ENCODE measurements at regions not wholly inside any gene's neighbourhood (a gene's known extent, or its start where the extent isn't known, plus 50 kb on each side); places are given as distances from the start of the nearest gene placed in this dataset.
A peak's percentile ranks its signal among the peaks of the same experiment; 100 is the strongest.

DNA sequence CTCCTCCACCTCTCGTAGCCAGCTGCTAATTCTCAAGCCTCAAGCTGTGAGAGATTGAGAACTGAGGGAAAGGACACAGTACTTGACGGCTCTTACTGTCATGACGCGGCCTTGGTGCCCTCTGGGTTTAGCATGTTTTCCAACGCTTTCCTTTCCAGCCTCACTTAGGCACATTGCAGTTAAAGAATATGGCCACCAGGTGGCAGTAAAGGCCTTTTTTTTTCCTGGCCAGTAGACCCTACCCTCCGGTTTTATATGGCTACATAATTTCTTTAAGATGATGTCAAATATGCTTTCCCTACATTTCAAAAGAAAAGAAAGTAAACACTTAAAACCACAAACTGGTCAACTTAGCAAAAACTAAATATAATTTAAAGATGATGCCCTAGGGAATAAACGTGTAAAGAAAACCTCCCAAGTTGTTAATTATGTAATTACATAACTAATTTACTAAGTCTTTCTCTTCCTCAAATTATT lies 56.8 kb upstream of the PRDX6 start:
- peak; percentile 80 to 81 for DNase-seq (ENCODE audit: low read depth in 2 of 2)

DNA sequence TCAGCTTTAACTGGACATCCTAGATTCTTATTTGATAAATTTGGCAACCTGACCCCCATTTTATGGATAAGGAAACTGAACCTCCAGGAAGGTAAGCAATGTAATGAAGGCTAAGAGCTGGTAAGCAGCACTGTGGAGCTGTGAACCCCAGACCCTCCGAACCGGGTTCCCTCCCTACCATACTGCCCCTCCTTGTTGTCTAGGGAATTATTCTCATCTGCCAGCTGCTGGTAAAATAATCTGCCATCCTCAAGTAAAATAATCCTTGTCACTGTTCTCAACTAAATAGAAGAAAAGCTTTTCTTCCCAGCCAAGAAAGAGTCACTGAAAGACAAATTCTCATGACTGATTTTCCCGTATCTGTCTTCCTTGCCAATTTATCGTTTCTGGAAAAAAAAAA lies 55.8 kb upstream of the PRDX6 start:
- no peak for DNase-seq (ENCODE audit: low read depth in 2 of 2)

DNA sequence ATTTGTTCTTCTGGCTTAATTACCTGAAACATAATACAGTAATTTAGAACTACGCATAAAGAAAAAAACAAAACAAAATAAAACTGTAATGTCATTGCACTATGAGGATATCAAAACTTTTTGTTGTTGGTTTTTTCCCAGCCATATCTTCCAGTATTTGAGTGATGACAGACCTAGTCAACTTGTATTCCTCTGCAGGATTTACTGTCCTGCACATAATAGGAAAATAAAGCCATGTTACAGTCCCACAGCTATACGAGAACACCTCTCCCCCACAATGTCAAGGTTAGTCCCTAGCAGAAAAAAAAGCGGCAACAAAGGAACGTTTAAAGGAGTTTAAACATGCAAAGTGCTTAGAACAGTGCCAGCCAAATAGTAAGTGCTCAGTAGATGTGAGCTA lies 55.3 kb upstream of the PRDX6 start:
- no peak for DNase-seq (ENCODE audit: low read depth in 2 of 2)

DNA sequence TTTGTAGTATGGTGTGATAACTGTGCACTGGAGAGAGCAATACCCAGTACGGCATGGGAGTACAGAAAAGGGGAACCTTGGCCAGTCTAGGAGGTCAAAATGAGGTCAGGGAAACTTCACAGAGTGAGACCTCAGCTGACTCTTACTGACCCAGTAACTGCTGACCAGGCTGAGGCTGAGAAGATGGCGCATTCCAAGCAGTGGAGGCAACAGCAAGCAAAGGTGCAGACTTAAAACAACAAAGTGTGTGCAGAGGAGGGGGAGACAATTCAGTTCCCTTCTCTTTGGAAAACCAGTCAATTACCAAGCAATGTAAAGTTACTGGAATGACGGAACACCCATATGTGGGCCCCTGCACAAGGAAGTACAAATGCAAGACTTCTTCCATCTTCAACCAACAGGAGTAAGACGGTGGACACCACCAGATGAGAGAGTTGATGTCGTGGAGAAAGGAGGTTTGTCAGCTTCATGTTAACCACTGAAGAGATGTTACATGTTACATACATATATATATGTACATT lies 54.6 kb upstream of the PRDX6 start:
- DNase-seq (ENCODE audit: low read depth in 2 of 2) = no peak

DNA sequence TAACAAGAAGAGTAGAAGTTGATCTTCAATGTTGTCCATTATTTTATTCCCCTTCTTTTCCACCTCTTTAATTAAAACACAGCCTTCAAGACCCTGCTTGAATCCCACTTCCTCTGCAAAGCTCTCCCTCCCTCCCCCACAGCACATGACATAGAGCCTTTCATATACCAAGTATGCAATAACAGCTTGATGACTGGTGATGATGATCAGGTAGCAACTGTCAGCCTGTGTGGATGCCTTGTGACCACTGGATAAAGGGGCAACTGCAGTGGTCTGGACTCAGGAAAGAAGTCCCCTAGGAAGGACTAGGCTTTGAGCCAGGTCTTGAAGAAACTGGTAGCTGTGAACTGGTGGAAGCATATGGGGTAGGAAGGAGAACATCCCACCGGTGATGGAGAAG lies 53.8 kb upstream of the PRDX6 start:
- no peak for DNase-seq (ENCODE audit: low read depth in 2 of 2)

DNA sequence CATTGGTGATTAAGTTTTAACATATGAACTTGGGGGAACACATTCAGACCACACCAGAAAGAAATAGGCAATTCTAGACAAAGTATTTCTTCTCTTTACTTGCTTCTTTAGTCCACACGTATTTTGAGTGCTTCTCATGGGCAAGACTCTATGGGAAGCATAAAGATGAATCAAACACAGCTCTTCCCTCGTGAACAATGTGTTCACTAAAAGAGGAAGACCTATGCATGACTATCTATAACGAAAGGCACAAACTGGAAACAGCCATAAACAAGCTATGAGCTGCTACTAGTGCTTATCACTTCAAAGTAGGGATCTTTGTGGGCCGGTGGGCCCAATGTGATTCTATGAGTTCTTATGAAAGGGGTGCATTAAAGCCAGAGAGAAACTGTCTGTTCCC lies 53.0 kb upstream of the PRDX6 start:
- DNase-seq (ENCODE audit: low read depth in 2 of 2) = no peak

DNA sequence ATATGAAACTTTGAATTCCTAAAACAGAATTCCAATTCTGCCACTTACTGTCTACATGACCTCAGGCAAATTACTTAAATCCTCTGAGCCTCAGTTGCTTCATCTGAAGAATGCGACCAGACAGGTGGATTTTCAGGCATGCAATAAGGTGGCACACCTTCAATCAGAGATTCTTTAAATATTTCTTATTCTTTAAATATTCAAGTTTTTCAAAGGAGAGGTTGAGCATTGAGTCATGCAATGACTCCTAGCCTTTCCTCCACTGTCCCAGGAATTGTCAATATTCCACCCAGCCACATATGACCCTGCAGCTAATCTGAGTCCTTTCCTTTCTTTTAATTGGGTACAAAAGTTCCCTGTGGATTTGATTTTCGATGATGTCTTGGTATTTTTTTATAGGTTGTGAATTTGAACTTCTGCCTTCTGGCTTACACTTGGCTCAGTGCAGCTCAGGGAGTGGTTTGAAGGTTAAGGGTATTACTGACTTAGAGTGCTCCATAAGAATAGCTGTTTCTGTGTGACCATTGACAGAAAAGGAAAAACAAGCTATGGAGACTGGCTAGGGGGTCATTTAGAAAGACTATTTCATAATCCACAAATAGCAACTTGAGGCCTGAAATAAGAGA lies 52.2 kb upstream of the PRDX6 start:
- DNase-seq (ENCODE audit: low read depth in 2 of 2) = no peak

DNA sequence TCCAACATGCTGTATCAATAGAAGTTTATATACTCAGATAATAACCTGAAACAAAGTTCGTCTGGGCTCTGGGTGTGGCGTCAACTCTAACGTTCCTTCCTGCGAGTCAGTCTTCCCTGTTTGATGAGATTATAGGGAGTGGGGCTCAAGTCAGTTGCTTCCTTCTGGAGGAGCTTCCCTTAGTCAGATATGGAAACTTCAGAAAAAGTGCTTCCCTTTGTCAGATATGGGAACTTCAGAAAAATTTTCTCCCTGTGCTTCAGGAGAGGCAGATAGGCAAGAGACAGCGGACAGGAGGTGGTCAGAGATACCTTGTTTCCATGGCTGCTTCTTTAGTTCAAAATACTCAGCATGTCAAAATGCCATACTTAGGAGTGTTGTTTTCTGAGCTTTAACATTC lies 51.1 kb upstream of the PRDX6 start:
- no peak for DNase-seq (ENCODE audit: low read depth in 2 of 2)

DNA sequence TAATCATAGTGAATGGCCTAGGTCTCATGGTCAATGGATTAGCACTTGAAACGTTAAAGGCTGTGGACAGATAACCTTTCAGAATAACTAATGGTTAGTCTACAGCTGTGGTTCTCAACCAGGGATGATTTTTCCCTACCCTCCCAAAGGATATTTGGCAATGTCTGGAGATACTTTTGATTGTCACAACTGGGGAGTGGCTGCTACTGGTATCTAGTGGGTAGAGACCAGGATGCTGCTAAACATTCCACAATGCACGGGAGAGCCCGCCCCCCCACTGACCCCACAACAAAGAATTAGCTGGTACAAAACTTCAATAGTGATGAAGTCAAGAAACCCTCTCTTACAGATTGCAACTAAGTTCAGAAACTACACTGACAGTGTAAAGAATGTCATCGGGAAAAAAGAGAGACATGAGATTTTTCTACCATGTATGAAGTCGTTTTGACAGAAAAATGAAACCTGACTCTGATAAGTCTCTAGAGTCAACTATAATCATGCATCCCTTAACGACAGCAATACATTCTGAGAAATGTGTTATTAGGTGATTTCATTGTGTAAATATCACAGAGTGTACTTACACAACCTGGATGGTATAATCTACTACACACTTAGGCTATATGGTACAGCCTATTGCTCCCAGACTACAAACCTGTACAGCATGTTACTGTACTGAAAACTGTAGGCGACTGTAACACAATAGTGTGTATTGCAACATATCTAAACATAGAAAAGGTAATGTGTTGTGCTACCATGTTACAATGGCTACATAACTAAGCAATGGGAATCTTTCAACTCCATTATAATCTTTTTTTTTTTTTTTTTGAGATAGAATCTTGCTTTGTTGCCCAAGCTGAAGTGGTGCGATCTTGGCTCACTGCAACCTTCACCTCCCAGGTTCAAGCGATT lies 49.7 kb upstream of the PRDX6 start:
- no peak for DNase-seq (ENCODE audit: low read depth in 2 of 2)

All from lung microvascular endothelial cell (primary cell).